IPS DF 6.9 (cell line): ENCODE measurements at regions not wholly inside any gene's neighbourhood (a gene's known extent, or its start where the extent isn't known, plus 50 kb on each side); places are given as distances from the start of the nearest gene placed in this dataset.

Experiments
- DNase-seq: peaks from one replicate; pipeline ENCODE4 v3.0.0-alpha.2; 2013; ENCODE audit warnings: low read depth, low spot score
- H3K27ac ChIP-seq: one replicate; pipeline ENCODE4 v1.5.1; 2013; ENCODE audit warnings: low read length, control low read depth
- H3K27me3 ChIP-seq: 2 replicates; pipeline ENCODE4 v1.6.1; 2013; ENCODE audit warnings: mild to moderate bottlenecking, low read length; ENCODE audit not compliant: control insufficient read depth, insufficient read depth
- H3K36me3 ChIP-seq: 2 replicates; pipeline ENCODE4 v1.6.1; 2013; ENCODE audit warnings: low read length; ENCODE audit not compliant: control insufficient read depth, insufficient read depth
- H3K4me1 ChIP-seq: 2 replicates; pipeline ENCODE4 v1.6.1; 2013; ENCODE audit warnings: low read length; ENCODE audit not compliant: control insufficient read depth, insufficient read depth
- H3K4me3 ChIP-seq: 2 replicates; pipeline ENCODE4 v1.5.1; 2013; ENCODE audit warnings: mild to moderate bottlenecking, low read length
- H3K9me3 ChIP-seq: 2 replicates; pipeline ENCODE4 v1.6.1; 2013; ENCODE audit warnings: low read length, inconsistent platforms; ENCODE audit not compliant: control insufficient read depth, insufficient read depth
- WGBS: extraction: QIAGEN DNeasy Blood & Tissue Kit; methylation state at CpG from one replicate; pipeline ENCODE4 v1.1.7; 2013; ENCODE audit warnings: mixed read lengths, missing lambda C conversion rate; ENCODE audit not compliant: insufficient read length, insufficient coverage; 5-methylcytosine and 5-hydroxymethylcytosine counted together

GRCh38 chr22:44603767-44604166, 98.2 kb upstream of the PRR5 start:
- H3K27ac ChIP-seq, result no peak overlapping the region
- no peak overlapping the region for H3K4me3 ChIP-seq
- no peaks in the 10 kb centered on the region for H3K36me3 ChIP-seq
- DNase-seq, result no peak
- H3K27me3 ChIP-seq, result no peaks in the 10 kb centered on the region
- no peaks in the 10 kb centered on the region for H3K9me3 ChIP-seq
- no CpG with 5 or more reads among the region's 11 CpGs for WGBS
- peaks cover 1% of the 10 kb centered on the region; the same call in 1 of the 2 replicates for H3K4me1 ChIP-seq

- WGBS, result no CpG with 5 or more reads among the region's 5 CpGs
- no peak for DNase-seq
- Histone ChIP-seq H3K27me3 (no peaks in the 10 kb centered on the region), H3K9me3 (no peaks in the 10 kb centered on the region), H3K27ac (no peak overlapping the region), H3K4me3 (no peak overlapping the region), H3K4me1 (no peaks in the 10 kb centered on the region), H3K36me3 (no peaks in the 10 kb centered on the region; the same call in 1 of the 2 replicates)
Measured at GRCh38 chr22:44601725-44602124, 100.3 kb upstream of the PRR5 start.

- Histone ChIP-seq H3K4me3 (no peak overlapping the region), H3K27me3 (no peaks in the 10 kb centered on the region), H3K4me1 (no peaks in the 10 kb centered on the region), H3K36me3 (no peaks in the 10 kb centered on the region; the same call in 1 of the 2 replicates), H3K9me3 (no peaks in the 10 kb centered on the region), H3K27ac (no peak overlapping the region)
- no peak for DNase-seq
- WGBS, result no CpG with 5 or more reads among the region's 7 CpGs
Measured at GRCh38 chr22:44601189-44601588, 100.8 kb upstream of the PRR5 start.

GRCh38 chr22:44600207-44600785, 101.7 kb upstream of the PRR5 start:
- no CpG with 5 or more reads among the region's 13 CpGs for WGBS
- H3K36me3 ChIP-seq, result no peaks in the 10 kb centered on the region; the same call in 1 of the 2 replicates
- no peaks in the 10 kb centered on the region for H3K9me3 ChIP-seq
- no peaks in the 10 kb centered on the region for H3K27me3 ChIP-seq
- no peak for DNase-seq
- no peak overlapping the region for H3K4me3 ChIP-seq
- H3K4me1 ChIP-seq, result no peaks in the 10 kb centered on the region
- H3K27ac ChIP-seq, result no peak overlapping the region

- Histone ChIP-seq H3K4me1 (peaks cover 1% of the 10 kb centered on the region; the same call in 1 of the 2 replicates), H3K27ac (no peak overlapping the region), H3K4me3 (no peak overlapping the region), H3K9me3 (no peaks in the 10 kb centered on the region), H3K27me3 (no peaks in the 10 kb centered on the region), H3K36me3 (no peaks in the 10 kb centered on the region; the same call in 1 of the 2 replicates)
- no CpG with 5 or more reads among the region's 11 CpGs for WGBS
- no peak for DNase-seq
Measured at GRCh38 chr22:44599500-44600140, 101.6 kb upstream of the RTL6 start.

GRCh38 chr22:44599084-44599483, 101.1 kb upstream of the RTL6 start:
- Histone ChIP-seq H3K27me3 (no peaks in the 10 kb centered on the region), H3K4me3 (no peak overlapping the region), H3K36me3 (no peaks in the 10 kb centered on the region; the same call in 1 of the 2 replicates), H3K27ac (no peak overlapping the region), H3K4me1 (peaks cover 1% of the 10 kb centered on the region; the same call in 1 of the 2 replicates), H3K9me3 (no peaks in the 10 kb centered on the region)
- no CpG with 5 or more reads among the region's 9 CpGs for WGBS
- no peak for DNase-seq

GRCh38 chr22:44597616-44598015, 99.6 kb upstream of the RTL6 start:
- DNase-seq, result no peak
- Histone ChIP-seq H3K9me3 (no peaks in the 10 kb centered on the region), H3K4me1 (peaks cover 1% of the 10 kb centered on the region; the same call in 1 of the 2 replicates), H3K27ac (no peak overlapping the region), H3K27me3 (no peaks in the 10 kb centered on the region), H3K36me3 (no peaks in the 10 kb centered on the region; the same call in 1 of the 2 replicates), H3K4me3 (no peak overlapping the region)
- WGBS, result no CpG with 5 or more reads among the region's 15 CpGs

GRCh38 chr22:44596396-44597125, 98.5 kb upstream of the RTL6 start:
- Histone ChIP-seq H3K27me3 (no peaks in the 10 kb centered on the region), H3K36me3 (no peaks in the 10 kb centered on the region; the same call in 1 of the 2 replicates), H3K27ac (no peak overlapping the region), H3K9me3 (no peaks in the 10 kb centered on the region), H3K4me1 (peaks cover 1% of the 10 kb centered on the region; the same call in 1 of the 2 replicates), H3K4me3 (no peak overlapping the region)
- DNase-seq, result no peak
- no CpG with 5 or more reads among the region's 17 CpGs for WGBS

- peaks cover 1% of the 10 kb centered on the region; the same call in 1 of the 2 replicates for H3K4me1 ChIP-seq
- H3K27me3 ChIP-seq, result no peaks in the 10 kb centered on the region
- no peak overlapping the region for H3K4me3 ChIP-seq
- H3K9me3 ChIP-seq, result no peaks in the 10 kb centered on the region
- no CpG with 5 or more reads among the region's 21 CpGs for WGBS
- H3K36me3 ChIP-seq, result no peaks in the 10 kb centered on the region; the same call in 1 of the 2 replicates
- no peak overlapping the region for H3K27ac ChIP-seq
- no peak for DNase-seq
Measured at GRCh38 chr22:44595841-44596341, 97.9 kb upstream of the RTL6 start.

- Histone ChIP-seq H3K27me3 (no peaks in the 10 kb centered on the region), H3K27ac (no peak overlapping the region), H3K4me1 (peaks cover 1% of the 10 kb centered on the region; the same call in 1 of the 2 replicates), H3K4me3 (no peak overlapping the region), H3K36me3 (no peaks in the 10 kb centered on the region; the same call in 1 of the 2 replicates), H3K9me3 (no peaks in the 10 kb centered on the region)
- WGBS, result no CpG with 5 or more reads among the region's 11 CpGs
- DNase-seq, result no peak
Measured at GRCh38 chr22:44594951-44595350, 96.9 kb upstream of the RTL6 start.
